ENCODE measurements at regions not wholly inside any gene's neighbourhood (a gene's known extent, or its start where the extent isn't known, plus 50 kb on each side); places are given as distances from the start of the nearest gene placed in this dataset.

- no peak overlapping the region for H3K4me3 ChIP-seq
- in situ Hi-C loops (cut with MboI): no loop called here
These were observed 285.6 kb downstream of the FZD1 start for GRCh38 chr7:91549878-91550277.

GRCh38 chr7:91550931-91551330 lies 286.7 kb downstream of the FZD1 start:
- no peak for DNase-seq
- H3K4me3 ChIP-seq: no peak overlapping the region
- H3K9me3 ChIP-seq (ENCODE audit: low read depth): no peaks in the 10 kb centered on the region
- no peak overlapping the region for H3K27ac ChIP-seq
- no peaks in the 10 kb centered on the region for H3K36me3 ChIP-seq (ENCODE audit: low read depth)
- H4K20me1 ChIP-seq (ENCODE audit: insufficient read depth): no peaks in the 10 kb centered on the region
- no peak overlapping the region for H3K9ac ChIP-seq
- 44 to 48% methylated on average over 1 of the region's 1 CpG for WGBS, 2 experiments (ENCODE audit: low coverage in 1 of 2, low lambda C conversion rate in 2 of 2, missing lambda C conversion rate in 2 of 2)
- H2AFZ ChIP-seq: peak overlapping the region; percentile 20; the same call in 1 of the 2 replicates
- H3F3A ChIP-seq (ENCODE audit: insufficient read depth): 0 out of 2 replicates have a peak, but pooled peaks cover 8% of the 10 kb centered on the region
- H3K79me2 ChIP-seq (ENCODE audit: insufficient read depth): no peaks in the 10 kb centered on the region
- in situ Hi-C loops (cut with MboI): no loop called here
- TF ChIP-seq EZH2 (IDR thresholded peaks at IDR 0.05; ENCODE audit: insufficient read depth, poor library complexity, severe bottlenecking): no peak
- TF ChIP-seq EZH2phosphoT487 (IDR thresholded peaks at IDR 0.05; ENCODE audit: insufficient read depth, low read depth): no peak
- peaks cover 13% of the 10 kb centered on the region for H3K4me1 ChIP-seq (ENCODE audit: insufficient read depth)
- H3K4me2 ChIP-seq (ENCODE audit: unreplicated experiment): peak overlapping the region; percentile 18
- 0 out of 2 replicates have a peak, but pooled peaks cover 5% of the 10 kb centered on the region for H3K27me3 ChIP-seq (replicated peaks; ENCODE audit: insufficient read depth)
- no peaks in the 10 kb centered on the region for H3K9me2 ChIP-seq (ENCODE audit: insufficient read depth)

More at GRCh38 chr7:91549878-91550277, 285.6 kb downstream of the FZD1 start:
- Histone ChIP-seq H3K27ac (no peak overlapping the region), H3K9me2 (ENCODE audit: insufficient read depth) (no peaks in the 10 kb centered on the region), H2AFZ (no peak overlapping the region), H3K4me2 (ENCODE audit: unreplicated experiment) (no peak overlapping the region), H3K4me1 (ENCODE audit: insufficient read depth) (peaks cover 13% of the 10 kb centered on the region), H3K9me3 (ENCODE audit: low read depth) (no peaks in the 10 kb centered on the region), H3K36me3 (ENCODE audit: low read depth) (no peaks in the 10 kb centered on the region), H3K9ac (no peak overlapping the region), H3K79me2 (ENCODE audit: insufficient read depth) (no peaks in the 10 kb centered on the region), H4K20me1 (ENCODE audit: insufficient read depth) (no peaks in the 10 kb centered on the region), H3F3A (ENCODE audit: insufficient read depth) (0 out of 2 replicates have a peak, but pooled peaks cover 8% of the 10 kb centered on the region), H3K27me3 (replicated peaks; ENCODE audit: insufficient read depth) (0 out of 2 replicates have a peak, but pooled peaks cover 6% of the 10 kb centered on the region)
- TF ChIP-seq EZH2phosphoT487 (IDR thresholded peaks at IDR 0.05; ENCODE audit: insufficient read depth, low read depth): no peak
- no peak for TF ChIP-seq EZH2 (IDR thresholded peaks at IDR 0.05; ENCODE audit: insufficient read depth, poor library complexity, severe bottlenecking)
- 56 to 61% methylated on average over 1 of the region's 1 CpG for WGBS, 2 experiments (ENCODE audit: low coverage in 1 of 2, low lambda C conversion rate in 2 of 2, missing lambda C conversion rate in 2 of 2)
- DNase-seq: no peak

- Histone ChIP-seq H3K4me3 (no peak overlapping the region), H3K27me3 (replicated peaks; ENCODE audit: insufficient read depth) (no peaks in the 10 kb centered on the region), H4K20me1 (ENCODE audit: insufficient read depth) (no peaks in the 10 kb centered on the region), H2AFZ (peak overlapping the region; percentile 20; the same call in 1 of the 2 replicates), H3K9ac (no peak overlapping the region), H3K36me3 (ENCODE audit: low read depth) (no peaks in the 10 kb centered on the region), H3K27ac (no peak overlapping the region), H3K79me2 (ENCODE audit: insufficient read depth) (no peaks in the 10 kb centered on the region), H3K9me3 (ENCODE audit: low read depth) (no peaks in the 10 kb centered on the region), H3F3A (ENCODE audit: insufficient read depth) (0 out of 2 replicates have a peak, but pooled peaks cover 8% of the 10 kb centered on the region), H3K9me2 (ENCODE audit: insufficient read depth) (no peaks in the 10 kb centered on the region), H3K4me2 (ENCODE audit: unreplicated experiment) (peak overlapping the region; percentile 18), H3K4me1 (ENCODE audit: insufficient read depth) (peaks cover 13% of the 10 kb centered on the region)
- TF ChIP-seq EZH2phosphoT487 (IDR thresholded peaks at IDR 0.05; ENCODE audit: insufficient read depth, low read depth): no peak
- TF ChIP-seq EZH2 (IDR thresholded peaks at IDR 0.05; ENCODE audit: insufficient read depth, poor library complexity, severe bottlenecking): no peak
- DNase-seq: peak; percentile 19
- 65 to 67% methylated on average over 5 of the region's 5 CpGs for WGBS, 2 experiments (ENCODE audit: low coverage in 1 of 2, low lambda C conversion rate in 2 of 2, missing lambda C conversion rate in 2 of 2)
- in situ Hi-C loops (cut with MboI): no loop called here
These were observed 287.3 kb downstream of the FZD1 start for GRCh38 chr7:91551377-91552175.

GRCh38 chr7:91553410-91553895 lies 289.2 kb downstream of the FZD1 start:
- H3K27me3 ChIP-seq (replicated peaks; ENCODE audit: insufficient read depth): no peaks in the 10 kb centered on the region
- DNase-seq: no peak
- no peaks in the 10 kb centered on the region for H4K20me1 ChIP-seq (ENCODE audit: insufficient read depth)
- no peaks in the 10 kb centered on the region for H3K36me3 ChIP-seq (ENCODE audit: low read depth)
- TF ChIP-seq EZH2 (IDR thresholded peaks at IDR 0.05; ENCODE audit: insufficient read depth, poor library complexity, severe bottlenecking) (no peak), EZH2phosphoT487 (IDR thresholded peaks at IDR 0.05; ENCODE audit: insufficient read depth, low read depth) (no peak)
- no peaks in the 10 kb centered on the region for H3K9me2 ChIP-seq (ENCODE audit: insufficient read depth)
- no peak overlapping the region for H3K4me2 ChIP-seq (ENCODE audit: unreplicated experiment)
- no peaks in the 10 kb centered on the region for H3K9me3 ChIP-seq (ENCODE audit: low read depth)
- no peak overlapping the region for H3K27ac ChIP-seq
- H3K79me2 ChIP-seq (ENCODE audit: insufficient read depth): no peaks in the 10 kb centered on the region
- no peak overlapping the region for H3K4me3 ChIP-seq
- whole genome bisulfite sequencing, 2 experiments (ENCODE audit: low coverage in 1 of 2, low lambda C conversion rate in 2 of 2, missing lambda C conversion rate in 2 of 2): 75 to 82% methylated on average over 3 of the region's 3 CpGs
- no peak overlapping the region for H3K9ac ChIP-seq
- in situ Hi-C loops (cut with MboI): no loop called here
- peaks cover 26% of the 10 kb centered on the region for H3K4me1 ChIP-seq (ENCODE audit: insufficient read depth)
- H3F3A ChIP-seq (ENCODE audit: insufficient read depth): 0 out of 2 replicates have a peak, but pooled peaks cover 8% of the 10 kb centered on the region
- H2AFZ ChIP-seq: no peak overlapping the region

Data from GM23248 (cell line).